Left ventricle myocardium inferior (tissue), 1 donor: ENCODE measurements at regions not wholly inside any gene's neighbourhood (a gene's known extent, or its start where the extent isn't known, plus 50 kb on each side); places are given as distances from the start of the nearest gene placed in this dataset.
"Not testable (repeated sequence)": the region's sequence is repeated elsewhere in the genome, so short reads cannot be mapped to it uniquely, and the experiment has no call there.

Experiments used
- DNase-seq: peaks from one replicate; pipeline ENCODE4 v3.0.0-alpha.2; 2020
- H3K27ac ChIP-seq: fragments of 200-600 bp; replicated peaks from 2 replicates; pipeline ENCODE4 v1.8.0; 2021
- H3K27me3 ChIP-seq: fragments of 200-600 bp; 2 replicates; pipeline ENCODE4 v1.8.0; 2021; ENCODE audit warnings: low read depth
- H3K36me3 ChIP-seq: fragments of 200-600 bp; 2 replicates; pipeline ENCODE4 v1.8.0; 2021
- H3K4me1 ChIP-seq: fragments of 200-600 bp; 2 replicates; pipeline ENCODE4 v1.8.0; 2021
- H3K4me3 ChIP-seq: fragments of 200-600 bp; 2 replicates; pipeline ENCODE4 v1.8.0; 2021; ENCODE audit warnings: mild to moderate bottlenecking, moderate library complexity
- H3K9me3 ChIP-seq: fragments of 200-600 bp; replicated peaks from 2 replicates; pipeline ENCODE4 v1.8.0; 2021
- intact Hi-C: fragments of 100-400 bp; cut with micrococcal nuclease; formaldehyde crosslinking; loops from one replicate; pipeline ENCODE4 v1.11.0; 2022
- donor health status: DM: no; HTN: yes; CAD: no; lungs with severe emphysema.

- H3K4me1 ChIP-seq, H3K27me3 ChIP-seq, intact Hi-C loops, H3K9me3 ChIP-seq, DNase-seq, H3K27ac ChIP-seq, H3K36me3 ChIP-seq, H3K4me3 ChIP-seq: not testable (repeated sequence)
Measured at GRCh38 chr21:5080015-5080414, 5441.4 kb upstream of the TPTE start.

GRCh38 chr21:5084246-5084645, 5437.1 kb upstream of the TPTE start:
- intact Hi-C loops, H3K27ac ChIP-seq, H3K9me3 ChIP-seq, H3K4me1 ChIP-seq, H3K4me3 ChIP-seq, H3K36me3 ChIP-seq, H3K27me3 ChIP-seq, DNase-seq: not testable (repeated sequence)

DNA sequence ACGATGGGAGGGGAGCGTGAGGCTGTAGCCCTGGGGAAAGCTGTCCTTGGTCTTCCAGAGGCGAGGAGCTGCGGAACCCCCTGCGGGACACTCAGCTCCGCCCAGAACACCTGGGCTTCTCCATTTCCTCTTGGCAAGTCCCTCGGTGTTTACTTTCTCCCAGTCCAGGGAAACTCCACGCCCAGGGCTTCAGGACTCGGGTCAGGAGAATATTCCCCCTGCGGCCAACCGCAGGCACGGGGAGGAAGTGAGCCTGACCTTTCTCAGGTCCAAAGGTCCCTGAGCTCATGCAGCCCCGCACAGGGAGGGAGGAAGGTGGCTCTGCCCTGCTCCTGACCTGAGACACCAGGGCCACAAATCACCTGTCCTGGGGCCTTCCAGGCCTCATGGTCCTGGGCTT, 5435.9 kb upstream of the TPTE start:
- DNase-seq, H3K4me1 ChIP-seq, H3K9me3 ChIP-seq, H3K4me3 ChIP-seq, H3K27ac ChIP-seq, H3K27me3 ChIP-seq, intact Hi-C loops, H3K36me3 ChIP-seq: not testable (repeated sequence)

- H3K4me1 ChIP-seq, H3K4me3 ChIP-seq, intact Hi-C loops, H3K9me3 ChIP-seq, H3K27me3 ChIP-seq, DNase-seq, H3K27ac ChIP-seq, H3K36me3 ChIP-seq: not testable (repeated sequence)
Measured at GRCh38 chr21:5086416-5086815, 5435.0 kb upstream of the TPTE start.

DNA sequence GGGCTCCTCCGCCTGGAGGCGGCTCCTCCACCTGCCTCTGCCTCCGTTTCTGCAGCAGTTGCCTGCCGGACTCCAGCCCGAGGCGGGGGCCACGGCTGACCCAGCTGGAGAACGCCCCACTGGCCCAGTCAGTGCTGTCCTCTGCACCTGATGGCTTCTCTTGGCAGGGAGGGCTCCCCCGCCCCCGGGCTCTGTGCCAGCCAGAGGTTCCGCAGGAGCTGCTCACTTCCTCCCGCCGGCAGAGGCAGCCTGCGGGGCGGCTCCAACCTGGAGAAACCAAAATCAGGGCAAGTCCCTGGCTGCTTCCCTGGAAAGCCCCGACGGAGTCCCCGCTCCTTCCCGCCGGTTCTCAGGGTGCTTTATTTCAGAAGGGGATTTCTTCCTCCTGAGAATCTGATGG, 5432.6 kb upstream of the TPTE start:
- H3K4me1 ChIP-seq, H3K36me3 ChIP-seq, intact Hi-C loops, H3K4me3 ChIP-seq, H3K27me3 ChIP-seq, H3K27ac ChIP-seq, H3K9me3 ChIP-seq, DNase-seq: not testable (repeated sequence)

DNA sequence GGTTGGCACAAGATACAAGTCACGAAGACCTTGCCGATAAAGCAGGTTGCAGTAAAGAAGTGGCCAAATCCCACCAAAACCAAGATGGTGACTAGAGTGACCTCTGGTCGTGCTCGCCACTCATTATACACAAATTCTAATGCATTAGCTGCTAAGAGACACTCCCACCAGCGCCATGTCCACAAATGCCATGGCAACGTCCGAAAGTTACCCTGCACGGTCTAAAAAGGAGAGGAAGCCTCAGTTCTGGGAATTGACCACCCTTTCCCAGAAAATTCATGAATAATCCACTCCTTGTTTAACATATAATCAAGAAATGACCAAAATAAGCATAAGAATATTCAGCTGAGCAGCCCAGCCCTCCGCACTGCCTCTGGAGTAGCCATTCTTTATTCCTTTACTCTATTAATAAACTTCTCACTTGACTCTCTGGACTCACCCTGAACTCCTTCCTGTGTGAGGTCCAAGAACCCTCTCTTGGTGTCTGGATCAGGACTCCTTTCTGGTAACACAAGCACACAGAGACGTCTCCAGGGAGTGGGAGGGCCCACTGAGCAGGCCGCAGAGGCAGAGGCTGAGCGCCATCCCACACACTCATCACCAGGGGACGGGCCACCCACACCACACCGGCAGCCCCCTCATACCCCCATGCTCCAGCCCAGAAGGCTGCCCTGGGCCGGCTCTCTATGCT, 5431.8 kb upstream of the TPTE start:
- H3K4me1 ChIP-seq, H3K27me3 ChIP-seq, H3K4me3 ChIP-seq, H3K9me3 ChIP-seq, intact Hi-C loops, H3K27ac ChIP-seq, H3K36me3 ChIP-seq: not testable (repeated sequence)
- peak; percentile 61 for DNase-seq

DNA sequence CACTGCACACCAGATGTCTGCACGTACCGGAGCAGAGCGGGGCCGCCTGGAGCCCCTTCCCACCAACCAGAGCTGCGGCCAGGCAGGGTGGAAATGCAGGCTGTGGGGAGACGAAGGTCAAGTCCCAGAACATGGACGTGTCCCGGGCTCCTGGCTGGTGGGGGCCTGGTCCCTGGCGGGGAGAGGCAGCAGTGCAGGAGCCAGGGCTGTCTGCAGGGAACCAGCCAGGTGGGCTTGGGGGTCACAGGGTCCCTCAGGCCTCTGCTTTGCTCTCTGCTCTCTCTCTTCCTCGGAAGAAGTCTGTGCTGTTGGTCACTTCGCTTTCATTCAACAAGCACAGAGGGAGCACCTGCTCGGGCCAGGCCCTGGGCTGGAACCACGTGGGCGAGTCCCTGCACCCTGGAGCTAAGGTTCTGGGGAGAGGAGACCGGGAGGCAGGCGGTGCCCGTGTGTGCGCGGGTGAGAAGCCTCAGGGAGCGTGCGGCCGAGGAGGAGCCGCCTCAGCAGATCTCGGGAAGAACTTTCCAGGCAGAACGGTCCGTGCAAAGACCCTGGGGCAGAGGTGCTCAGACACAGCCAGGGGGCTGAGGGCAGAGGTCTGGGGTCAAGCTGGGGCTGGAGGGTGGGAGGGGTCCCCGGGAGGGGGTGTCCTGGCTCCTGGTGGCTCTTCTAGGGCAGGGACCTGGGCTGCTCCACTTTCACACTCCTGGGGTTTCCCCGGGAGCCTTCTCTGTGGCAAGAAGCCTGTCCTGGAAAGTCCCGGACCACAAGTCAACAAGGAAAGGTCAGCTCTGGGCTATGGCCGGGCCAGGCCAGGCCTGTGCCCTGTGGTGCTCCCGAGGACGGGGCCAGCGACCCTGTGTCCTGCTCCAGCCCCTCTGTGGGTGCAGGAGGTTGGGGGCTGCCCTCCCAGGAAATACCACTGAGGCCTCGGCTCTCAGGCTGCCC, 5431.0 kb upstream of the TPTE start:
- H3K27ac ChIP-seq: peak overlapping the region; percentile 56
- H3K9me3 ChIP-seq, H3K4me1 ChIP-seq, H3K27me3 ChIP-seq, DNase-seq, intact Hi-C loops, H3K36me3 ChIP-seq, H3K4me3 ChIP-seq: not testable (repeated sequence)

GRCh38 chr21:5091274-5091673, 5430.1 kb upstream of the TPTE start:
- DNase-seq, H3K27ac ChIP-seq, H3K27me3 ChIP-seq, intact Hi-C loops, H3K4me3 ChIP-seq, H3K9me3 ChIP-seq, H3K36me3 ChIP-seq, H3K4me1 ChIP-seq: not testable (repeated sequence)

- H3K27ac ChIP-seq, intact Hi-C loops: not testable (repeated sequence)
Measured at GRCh38 chr21:5095628-5096027, 5425.8 kb upstream of the TPTE start.

GRCh38 chr21:5098010-5098743, 5423.2 kb upstream of the TPTE start:
- H3K27ac ChIP-seq, H3K27me3 ChIP-seq, intact Hi-C loops, H3K4me3 ChIP-seq, H3K4me1 ChIP-seq, H3K9me3 ChIP-seq, DNase-seq, H3K36me3 ChIP-seq: not testable (repeated sequence)

More at GRCh38 chr21:5095628-5096027, 5425.8 kb upstream of the TPTE start:
- not testable (repeated sequence) for H3K36me3 ChIP-seq, H3K9me3 ChIP-seq, DNase-seq, H3K27me3 ChIP-seq, H3K4me1 ChIP-seq, H3K4me3 ChIP-seq

GRCh38 chr21:5100604-5101174, 5420.7 kb upstream of the TPTE start:
- H3K36me3 ChIP-seq, intact Hi-C loops, H3K4me3 ChIP-seq, H3K27me3 ChIP-seq, H3K27ac ChIP-seq, DNase-seq, H3K4me1 ChIP-seq, H3K9me3 ChIP-seq: not testable (repeated sequence)

DNA sequence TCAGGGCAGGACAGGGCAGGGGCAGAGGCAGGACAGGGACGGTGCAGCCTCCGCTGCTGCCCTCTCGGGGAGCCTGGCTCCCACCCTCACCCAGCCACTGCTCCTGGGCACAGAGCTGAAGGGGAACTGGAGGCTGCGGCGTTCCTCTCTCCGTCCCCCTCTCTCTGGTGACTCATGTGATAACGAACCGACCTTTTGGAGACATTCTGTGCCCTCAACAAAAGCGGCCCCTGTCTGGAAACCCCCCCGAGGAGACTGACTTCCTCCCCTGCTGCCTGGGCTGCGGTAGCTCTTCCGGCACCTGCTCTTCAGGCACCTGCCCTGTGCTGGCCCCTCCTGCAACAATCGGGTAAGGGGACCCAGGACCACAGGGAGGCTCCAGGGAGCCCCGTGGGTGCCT, 5419.6 kb upstream of the TPTE start:
- H3K9me3 ChIP-seq, H3K4me3 ChIP-seq, intact Hi-C loops, H3K4me1 ChIP-seq, H3K27me3 ChIP-seq, H3K36me3 ChIP-seq: not testable (repeated sequence)
- peak; percentile 26 for DNase-seq
- peak overlapping the region; percentile 51 for H3K27ac ChIP-seq

DNA sequence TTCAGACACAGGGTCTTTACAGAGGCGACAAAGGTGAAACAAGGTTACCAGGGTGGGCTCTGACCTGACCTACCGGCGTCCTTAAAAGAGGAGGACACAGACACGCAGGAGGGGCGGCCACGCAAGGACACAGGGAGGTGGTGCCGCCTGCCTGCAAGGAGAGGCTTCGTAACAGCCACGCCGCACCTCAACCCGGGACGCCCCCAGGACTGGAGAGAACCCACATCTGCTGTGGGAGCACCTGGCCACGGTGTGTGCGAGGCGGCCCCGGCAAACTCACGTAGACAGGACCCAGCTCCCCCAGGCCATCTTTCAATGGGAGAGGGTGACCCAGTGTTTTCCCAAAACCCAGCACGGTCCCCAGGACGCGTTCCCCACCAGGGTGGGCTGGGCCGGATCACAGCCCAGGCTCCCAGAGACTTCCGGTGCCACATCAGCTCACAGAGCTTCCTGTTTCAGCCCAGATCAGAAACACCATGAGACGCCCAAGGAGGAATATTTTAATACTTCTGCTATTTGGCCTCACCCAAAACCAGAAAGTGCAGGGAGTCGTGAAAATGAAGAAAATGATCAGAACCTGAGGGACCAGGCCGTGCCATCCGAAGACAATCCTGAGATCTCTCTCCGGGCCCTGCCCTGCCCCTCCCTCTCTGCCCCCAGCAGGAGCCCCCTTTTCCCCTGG, 5417.4 kb upstream of the TPTE start:
- H3K27ac ChIP-seq, DNase-seq, H3K9me3 ChIP-seq, H3K4me1 ChIP-seq, intact Hi-C loops, H3K4me3 ChIP-seq, H3K36me3 ChIP-seq, H3K27me3 ChIP-seq: not testable (repeated sequence)
